Effector memory CD4-positive, alpha-beta T cell (primary cell): ENCODE measurements at regions not wholly inside any gene's neighbourhood (a gene's known extent, or its start where the extent isn't known, plus 50 kb on each side); places are given as distances from the start of the nearest gene placed in this dataset.

Experiments used
- DNase-seq, 3 donors: peaks; one replicate each; pipeline ENCODE4 v3.0.0-alpha.2; 2020
- H3K27ac ChIP-seq: 2 replicates; pipeline ENCODE4 v1.7.0; 2013; ENCODE audit warnings: mild to moderate bottlenecking, low read length, moderate library complexity; ENCODE audit not compliant: insufficient read depth, poor library complexity, severe bottlenecking
- H3K27me3 ChIP-seq: replicated peaks from 2 replicates; pipeline ENCODE4 v1.7.0; 2013; ENCODE audit warnings: mild to moderate bottlenecking, low read length; ENCODE audit not compliant: insufficient read depth, control insufficient read depth, poor library complexity, severe bottlenecking
- H3K36me3 ChIP-seq: 2 replicates; pipeline ENCODE4 v1.7.0; 2013; ENCODE audit warnings: mild to moderate bottlenecking, low read length, moderate library complexity; ENCODE audit not compliant: control insufficient read depth, insufficient read depth
- H3K4me1 ChIP-seq: 2 replicates; pipeline ENCODE4 v1.7.0; 2013; ENCODE audit warnings: low read length, mild to moderate bottlenecking; ENCODE audit not compliant: control insufficient read depth, insufficient read depth, poor library complexity, severe bottlenecking
- H3K4me3 ChIP-seq: 2 replicates; pipeline ENCODE4 v1.7.0; 2013; ENCODE audit warnings: low read length, low read depth, mild to moderate bottlenecking; ENCODE audit not compliant: insufficient read depth, poor library complexity, severe bottlenecking
- H3K9me3 ChIP-seq: 2 replicates; pipeline ENCODE4 v1.7.0; 2013; ENCODE audit warnings: mild to moderate bottlenecking, low read length, moderate library complexity; ENCODE audit not compliant: control insufficient read depth

GRCh38 chr12:30874455-30875321 lies 51.9 kb upstream of the TSPAN11 start:
- Histone ChIP-seq H3K27me3 (no peaks in the 10 kb centered on the region), H3K36me3 (no peaks in the 10 kb centered on the region), H3K9me3 (no peaks in the 10 kb centered on the region), H3K4me3 (no peak overlapping the region), H3K27ac (no peak overlapping the region), H3K4me1 (no peaks in the 10 kb centered on the region)
- no peak for DNase-seq

DNA sequence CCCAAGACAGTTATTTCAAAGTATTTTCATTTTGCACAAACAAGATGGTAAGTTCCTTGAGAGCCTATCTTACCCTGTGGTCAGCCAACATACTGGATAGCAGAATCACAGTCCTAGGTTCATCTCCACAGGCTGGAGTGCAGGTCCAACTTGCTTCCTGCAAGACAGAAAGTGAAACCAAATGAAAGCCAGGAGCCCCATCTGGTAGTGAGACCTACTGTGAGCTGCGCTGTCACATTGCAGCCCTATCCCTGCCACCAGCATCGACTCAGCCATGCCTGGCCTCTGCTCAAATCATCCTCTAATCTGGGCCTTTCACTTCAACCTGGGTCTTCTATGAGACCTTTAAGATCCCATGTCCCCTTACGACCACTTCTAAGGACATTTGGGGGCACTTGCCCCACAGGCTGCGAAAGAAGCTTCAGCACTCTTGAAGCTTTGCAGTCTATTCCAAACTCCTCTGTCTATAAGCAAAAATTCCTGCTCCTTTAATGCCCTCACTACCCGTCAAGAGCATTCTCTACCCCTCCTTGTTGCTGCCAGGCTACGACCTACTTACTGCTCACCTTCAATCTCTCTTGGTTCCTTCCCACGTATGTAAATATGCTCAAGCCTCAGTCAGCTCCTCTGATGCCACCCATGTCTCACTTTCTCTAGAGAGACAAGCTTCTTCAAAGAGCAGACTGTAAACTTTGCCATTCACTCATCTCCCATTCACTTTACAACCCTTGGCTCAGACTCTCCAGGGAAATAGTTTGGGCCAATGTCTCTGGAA lies 55.9 kb upstream of the TSPAN11 start:
- Histone ChIP-seq H3K9me3 (no peaks in the 10 kb centered on the region), H3K36me3 (no peaks in the 10 kb centered on the region), H3K27me3 (no peaks in the 10 kb centered on the region), H3K4me1 (no peaks in the 10 kb centered on the region), H3K27ac (no peak overlapping the region), H3K4me3 (no peak overlapping the region)
- DNase-seq, result no peak

GRCh38 chr12:30867415-30867814 lies 59.1 kb upstream of the TSPAN11 start:
- H3K9me3 ChIP-seq, result no peaks in the 10 kb centered on the region
- no peaks in the 10 kb centered on the region for H3K4me1 ChIP-seq
- no peaks in the 10 kb centered on the region for H3K36me3 ChIP-seq
- no peaks in the 10 kb centered on the region for H3K27me3 ChIP-seq
- no peak for DNase-seq
- no peak overlapping the region for H3K27ac ChIP-seq
- no peak overlapping the region for H3K4me3 ChIP-seq

GRCh38 chr12:30866256-30866655 lies 60.3 kb upstream of the TSPAN11 start:
- DNase-seq, result no peak
- no peaks in the 10 kb centered on the region for H3K9me3 ChIP-seq
- H3K4me1 ChIP-seq, result no peaks in the 10 kb centered on the region
- no peaks in the 10 kb centered on the region for H3K36me3 ChIP-seq
- no peak overlapping the region for H3K4me3 ChIP-seq
- H3K27ac ChIP-seq, result no peak overlapping the region
- H3K27me3 ChIP-seq, result no peaks in the 10 kb centered on the region

DNA sequence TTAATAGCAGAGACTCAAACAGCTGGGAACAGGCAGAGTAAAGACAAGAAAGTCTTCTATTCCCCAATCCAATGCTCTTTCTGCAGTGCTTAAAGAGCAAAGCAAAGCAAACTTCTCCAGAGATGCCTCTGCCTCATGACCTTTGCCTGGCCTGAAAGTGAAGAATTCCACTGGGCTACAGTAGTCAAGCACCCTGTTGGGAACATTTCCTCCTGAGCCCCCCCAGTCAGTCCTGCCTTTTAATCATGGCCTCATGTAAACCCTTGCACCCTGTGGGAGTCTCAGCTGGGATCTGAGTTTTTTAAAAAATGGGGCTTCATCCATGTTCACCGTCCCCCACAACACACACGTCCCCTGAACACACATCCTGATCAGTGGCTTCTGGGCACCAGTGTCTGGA lies 62.7 kb upstream of the TSPAN11 start:
- H3K4me1 ChIP-seq, result no peaks in the 10 kb centered on the region
- H3K36me3 ChIP-seq, result no peaks in the 10 kb centered on the region
- H3K27me3 ChIP-seq, result no peaks in the 10 kb centered on the region
- no peak for DNase-seq
- no peak overlapping the region for H3K4me3 ChIP-seq
- no peaks in the 10 kb centered on the region for H3K9me3 ChIP-seq
- H3K27ac ChIP-seq, result no peak overlapping the region

DNA sequence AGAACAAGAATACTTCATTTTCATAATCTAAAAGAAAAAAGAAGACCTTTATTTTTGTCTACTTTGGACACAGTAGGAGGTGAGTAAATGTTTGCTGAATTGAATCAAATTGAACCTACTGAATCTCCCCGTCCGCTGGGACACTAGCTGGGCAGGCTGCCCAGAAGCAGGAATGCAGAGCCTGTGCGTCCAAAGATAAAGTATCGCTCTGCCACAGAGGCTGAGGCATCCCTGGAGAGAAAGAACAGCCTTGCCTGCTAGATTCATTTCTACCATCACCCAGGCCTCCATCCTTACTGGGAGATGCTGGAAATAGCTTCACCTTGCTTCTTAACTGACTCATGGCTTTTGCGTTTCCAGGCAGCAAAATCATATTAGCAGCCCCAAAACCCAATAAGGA lies 64.1 kb upstream of the TSPAN11 start:
- Histone ChIP-seq H3K27me3 (no peaks in the 10 kb centered on the region), H3K36me3 (no peaks in the 10 kb centered on the region), H3K27ac (no peak overlapping the region), H3K9me3 (no peaks in the 10 kb centered on the region), H3K4me3 (no peak overlapping the region), H3K4me1 (no peaks in the 10 kb centered on the region)
- no peak for DNase-seq

DNA sequence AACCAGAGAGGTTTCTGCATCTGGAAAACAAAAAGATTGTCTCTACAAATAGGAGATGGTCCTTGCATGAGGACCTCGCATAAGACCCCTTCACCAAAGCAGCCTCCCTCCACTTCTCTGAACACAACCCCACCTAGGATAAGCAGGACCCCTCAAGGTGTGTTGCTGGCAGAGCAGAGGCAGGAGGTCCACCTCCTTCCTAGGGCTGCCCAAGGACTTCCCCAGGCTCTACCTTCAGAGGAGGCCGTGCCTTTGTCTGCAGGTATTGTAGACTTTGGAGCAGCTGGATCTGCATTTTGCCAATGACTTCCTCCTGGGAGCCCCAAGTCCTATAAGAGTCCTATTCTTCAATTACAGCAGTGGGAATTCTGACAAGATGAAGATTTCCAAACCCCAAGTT lies 67.3 kb upstream of the TSPAN11 start:
- no peak overlapping the region for H3K27ac ChIP-seq
- no peaks in the 10 kb centered on the region for H3K4me1 ChIP-seq
- H3K9me3 ChIP-seq, result no peaks in the 10 kb centered on the region
- H3K4me3 ChIP-seq, result no peak overlapping the region
- no peaks in the 10 kb centered on the region for H3K36me3 ChIP-seq
- DNase-seq, result no peak
- no peaks in the 10 kb centered on the region for H3K27me3 ChIP-seq

DNA sequence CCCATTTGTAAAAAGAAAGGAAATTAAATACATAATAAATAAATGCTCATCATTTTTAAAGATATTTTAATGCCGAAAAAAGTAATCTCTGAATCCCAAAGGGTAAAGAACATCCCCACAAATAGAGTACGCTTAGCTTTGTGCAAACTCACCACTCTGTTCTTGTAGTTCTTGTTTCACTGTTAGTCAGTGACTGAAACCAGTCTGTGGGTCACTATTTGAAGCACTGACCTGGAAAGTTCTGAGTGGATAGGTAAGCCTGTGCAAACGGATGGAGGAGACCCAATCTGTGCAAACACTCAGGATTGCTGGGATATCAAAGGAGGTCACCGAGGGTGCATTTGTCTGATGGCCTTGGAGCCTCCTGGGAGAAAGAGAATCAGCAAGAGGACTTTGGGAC lies 68.1 kb upstream of the TSPAN11 start:
- H3K27me3 ChIP-seq, result no peaks in the 10 kb centered on the region
- H3K9me3 ChIP-seq, result no peaks in the 10 kb centered on the region
- no peaks in the 10 kb centered on the region for H3K36me3 ChIP-seq
- H3K27ac ChIP-seq, result no peak overlapping the region
- no peak for DNase-seq
- H3K4me3 ChIP-seq, result no peak overlapping the region
- no peaks in the 10 kb centered on the region for H3K4me1 ChIP-seq

GRCh38 chr12:30853561-30854133 lies 72.9 kb upstream of the TSPAN11 start:
- Histone ChIP-seq H3K4me1 (no peaks in the 10 kb centered on the region), H3K27ac (no peak overlapping the region), H3K36me3 (no peaks in the 10 kb centered on the region), H3K9me3 (no peaks in the 10 kb centered on the region), H3K27me3 (no peaks in the 10 kb centered on the region), H3K4me3 (no peak overlapping the region)
- no peak for DNase-seq

DNA sequence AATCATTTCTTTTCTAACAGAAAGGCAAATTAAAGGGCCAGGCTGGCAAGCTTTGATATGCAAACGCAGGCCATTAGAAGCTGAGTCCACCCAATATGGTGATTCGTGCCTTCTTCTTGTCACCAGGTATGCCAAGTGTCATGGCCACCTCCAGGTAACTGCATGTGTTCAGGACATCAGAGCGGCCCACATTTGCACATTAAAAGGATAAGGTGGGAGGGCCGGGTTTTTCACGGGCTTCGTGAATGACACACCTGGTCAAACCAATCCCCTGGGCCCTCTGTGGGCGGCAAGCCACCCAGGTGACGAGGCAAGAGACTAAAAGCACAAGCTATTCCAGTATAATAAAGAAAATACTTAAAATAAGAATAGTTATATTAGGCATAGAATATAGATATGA lies 75.9 kb upstream of the TSPAN11 start:
- Histone ChIP-seq H3K4me3 (peak overlapping the region; percentile 58), H3K4me1 (no peaks in the 10 kb centered on the region), H3K9me3 (no peaks in the 10 kb centered on the region), H3K27ac (no peak overlapping the region), H3K27me3 (no peaks in the 10 kb centered on the region), H3K36me3 (no peaks in the 10 kb centered on the region)
- no peak for DNase-seq
